SK-N-SH (cell line): ENCODE measurements at regions not wholly inside any gene's neighbourhood (a gene's known extent, or its start where the extent isn't known, plus 50 kb on each side); places are given as distances from the start of the nearest gene placed in this dataset.

Experiments
- CTCF ChIA-PET: fragments of 300-600, 350-600 bp; formaldehyde crosslinking; extraction: SDS; loops from one replicate; lab custom pipeline; 2021; lab: Yijun Ruan, JAX
- POLR2A ChIA-PET: fragments of 350-600 bp; sonication (Branson Sonifier 250); formaldehyde crosslinking; extraction: SDS; loops from one replicate; lab custom pipeline; 2020; ENCODE audit warnings: antibody characterized with exemption, inconsistent platforms; lab: Yijun Ruan, JAX
- DNase-seq: peaks from one replicate; pipeline ENCODE4 v3.0.0; 2012
- H2AFZ ChIP-seq: fragments of 200-600 bp; sonication (generic); 2 replicates; pipeline ENCODE4 v1.8.1; 2016; ENCODE audit warnings: antibody characterized with exemption, mild to moderate bottlenecking, low read depth
- H3F3A ChIP-seq: fragments of 200-600 bp; sonication (generic); replicated peaks from 2 replicates; pipeline ENCODE3; 2016; ENCODE audit warnings: antibody characterized with exemption, mild to moderate bottlenecking; ENCODE audit not compliant: insufficient read depth
- H3K27ac ChIP-seq, 2 experiments: fragments of 200-500 bp in 1 of 2; fragments of 200-600 bp in 1 of 2; sonication (Bioruptor generic) in 1 of 2; sonication (generic), shearing (Covaris generic) in 1 of 2; 2 replicates each; pipeline versions ENCODE4 v1.5.1 to v1.6.1; 2014 to 2016; ENCODE audit warnings: low read depth in 2 of 2, inconsistent platforms in 1 of 2, low read length in 1 of 2, mild to moderate bottlenecking in 1 of 2, mixed read lengths in 1 of 2
- H3K27me3 ChIP-seq: fragments of 200-600 bp; sonication (generic), shearing (Covaris generic); 2 replicates; pipeline ENCODE4 v1.6.1; 2016; ENCODE audit warnings: mixed run types; ENCODE audit not compliant: insufficient read depth
- H3K36me3 ChIP-seq, 2 experiments: fragments of 200-500 bp in 1 of 2; fragments of 200-600 bp in 1 of 2; sonication (Bioruptor generic) in 1 of 2; sonication (generic) in 1 of 2; replicated peaks in 1 of 2; 2 replicates each; pipeline versions ENCODE3 to v1.5.1; 2014 to 2016; ENCODE audit warnings: low read length in 1 of 2, mild to moderate bottlenecking in 1 of 2; ENCODE audit not compliant: insufficient read depth in 2 of 2, control insufficient read depth in 1 of 2
- H3K4me1 ChIP-seq, 2 experiments: fragments of 200-500 bp in 1 of 2; fragments of 200-600 bp in 1 of 2; sonication (Bioruptor generic) in 1 of 2; sonication (generic), shearing (Covaris generic) in 1 of 2; 2 replicates each; pipeline versions ENCODE4 v1.5.1 to v1.6.1; 2014 to 2016; ENCODE audit warnings: low read depth in 1 of 2, low read length in 1 of 2, mixed run types in 1 of 2; ENCODE audit not compliant: insufficient read depth in 2 of 2, control insufficient read depth in 1 of 2
- H3K4me2 ChIP-seq: fragments of 200-600 bp; sonication (generic), shearing (Covaris generic); 2 replicates; pipeline ENCODE4 v1.6.1; 2017; ENCODE audit warnings: mixed run types
- H3K4me3 ChIP-seq, 2 experiments: fragments of 200-500 bp in 1 of 2; fragments of 200-600 bp in 1 of 2; sonication (Bioruptor generic) in 1 of 2; sonication (generic), shearing (Covaris generic) in 1 of 2; 2 replicates each; pipeline versions ENCODE4 v1.5.1 to v1.8.1; 2014 to 2016; ENCODE audit warnings: low read depth in 2 of 2, inconsistent platforms in 1 of 2, low read length in 1 of 2, mild to moderate bottlenecking in 1 of 2, mixed read lengths in 1 of 2, moderate library complexity in 1 of 2
- H3K79me2 ChIP-seq: fragments of 200-600 bp; sonication (generic); 2 replicates; pipeline ENCODE4 v1.8.1; 2017; ENCODE audit warnings: mild to moderate bottlenecking; ENCODE audit not compliant: insufficient read depth
- H3K9ac ChIP-seq: fragments of 200-600 bp; sonication (generic); 2 replicates; pipeline ENCODE4 v1.6.1; 2017; ENCODE audit warnings: mixed run types
- H3K9me2 ChIP-seq: fragments of 200-600 bp; sonication (generic); 2 replicates; pipeline ENCODE4 v1.6.1; 2017; ENCODE audit warnings: mixed run types
- H3K9me3 ChIP-seq: fragments of 200-600 bp; sonication (generic); 2 replicates; pipeline ENCODE4 v1.6.1; 2017; ENCODE audit warnings: mixed run types, mild to moderate bottlenecking, moderate library complexity
- H4K20me1 ChIP-seq: fragments of 200-600 bp; sonication (generic); 2 replicates; pipeline ENCODE4 v1.6.1; 2017; ENCODE audit warnings: mild to moderate bottlenecking, mixed run types; ENCODE audit not compliant: insufficient read depth
- EP300 ChIP-seq, 2 experiments: IDR thresholded peaks; 2 replicates each; pipeline versions ENCODE4 v1.4.0 to v1.6.1; 2012; ENCODE audit warnings: borderline replicate concordance in 1 of 2, low read depth in 1 of 2, low read length in 1 of 2
- FOSL2 ChIP-seq: IDR thresholded peaks from 2 replicates; pipeline ENCODE4 v1.4.0; 2012; ENCODE audit warnings: low read depth, mild to moderate bottlenecking, moderate library complexity, borderline replicate concordance
- FOXJ3 ChIP-seq: sonication (generic); formaldehyde crosslinking; IDR thresholded peaks from 2 replicates; pipeline ENCODE4 v1.5.1; 2020; ENCODE audit warnings: mild to moderate bottlenecking, missing genetic modification reagents
- NFIC ChIP-seq: IDR thresholded peaks from 2 replicates; pipeline ENCODE4 v1.4.0; 2012; ENCODE audit warnings: borderline replicate concordance
- NRF1 ChIP-seq: IDR thresholded peaks from 2 replicates; pipeline ENCODE4 v1.6.1; 2012; ENCODE audit warnings: low read depth, mild to moderate bottlenecking, low read length
- RCOR1 ChIP-seq: fragments of 150-350 bp; IDR thresholded peaks from 2 replicates; pipeline ENCODE4 v1.6.1; 2017; ENCODE audit warnings: antibody characterized with exemption, low read length
- RXRA ChIP-seq: IDR thresholded peaks from 2 replicates; pipeline ENCODE4 v1.4.0; 2012; ENCODE audit warnings: low read depth, mild to moderate bottlenecking, borderline replicate concordance
- SIN3A ChIP-seq: IDR thresholded peaks from 2 replicates; pipeline ENCODE4 v1.6.1; 2012; ENCODE audit warnings: low read depth, mild to moderate bottlenecking, low read length, moderate library complexity, borderline replicate concordance
- TAF1 ChIP-seq: IDR thresholded peaks from 2 replicates; pipeline ENCODE4 v1.6.1; 2012; ENCODE audit warnings: low read depth, mild to moderate bottlenecking, low read length, moderate library complexity, borderline replicate concordance
- YY1 ChIP-seq: IDR thresholded peaks from 2 replicates; pipeline ENCODE4 v1.4.0; 2012; ENCODE audit warnings: low read depth, mild to moderate bottlenecking
- WGBS: methylation state at CpG from one replicate; pipeline ENCODE4 v1.1.6; 2017; ENCODE audit warnings: low lambda C conversion rate; 5-methylcytosine and 5-hydroxymethylcytosine counted together
- TF ChIP-seq, protein P1 (sequence below): IDR thresholded peaks from 2 replicates; pipeline ENCODE4 v1.4.0; 2012; ENCODE audit warnings: low read depth
- TF ChIP-seq, protein P2 (sequence below): fragments of 150-350 bp; IDR thresholded peaks from 2 replicates; pipeline ENCODE4 v1.6.1; 2016; ENCODE audit warnings: mild to moderate bottlenecking, low read depth, low read length
- TF ChIP-seq, protein P3 (sequence below): IDR thresholded peaks from 2 replicates; pipeline ENCODE4 v1.4.0; 2012; ENCODE audit warnings: low read depth, borderline replicate concordance

DNA sequence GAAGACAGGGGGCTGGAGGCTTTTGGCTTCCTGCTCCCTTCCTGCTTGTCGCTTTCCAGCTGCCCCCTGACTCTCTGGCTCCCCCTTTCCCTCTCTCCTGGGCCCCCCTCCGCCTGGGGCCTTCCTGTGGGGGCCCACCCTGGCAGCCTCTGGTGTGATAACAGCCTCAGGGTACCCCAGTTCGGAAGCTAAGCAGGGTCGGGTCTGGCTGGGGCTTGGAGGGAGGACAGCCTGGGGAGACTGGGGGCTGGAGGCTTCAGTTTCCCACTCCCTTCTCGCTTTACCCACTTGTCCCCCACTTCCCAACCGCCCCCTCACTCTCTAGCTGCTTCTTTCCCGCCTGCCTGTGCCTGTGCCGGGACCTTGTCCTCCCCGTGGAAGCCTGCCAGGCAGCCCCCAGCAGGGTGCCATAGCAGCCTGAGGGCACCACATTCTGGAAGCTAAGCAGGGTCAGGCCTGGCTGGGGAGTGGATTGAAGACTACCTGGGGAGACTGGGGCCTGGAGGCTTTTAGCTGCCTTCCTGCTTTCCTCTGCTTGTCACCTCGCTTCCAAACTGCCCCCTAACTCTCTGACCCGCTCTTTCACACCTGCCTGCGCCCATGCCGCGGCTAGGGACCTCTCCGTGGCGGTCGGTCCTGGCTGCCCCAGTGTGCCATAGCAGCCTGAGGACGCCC, 2275.5 kb downstream of the TP53TG3F start (continued):
- TF ChIP-seq, protein P1, sequence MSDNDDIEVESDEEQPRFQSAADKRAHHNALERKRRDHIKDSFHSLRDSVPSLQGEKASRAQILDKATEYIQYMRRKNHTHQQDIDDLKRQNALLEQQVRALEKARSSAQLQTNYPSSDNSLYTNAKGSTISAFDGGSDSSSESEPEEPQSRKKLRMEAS, result no peak
- TF ChIP-seq FOXJ3 (CRISPR knock-in tag) (no peak), NFIC (no peak)

DNA sequence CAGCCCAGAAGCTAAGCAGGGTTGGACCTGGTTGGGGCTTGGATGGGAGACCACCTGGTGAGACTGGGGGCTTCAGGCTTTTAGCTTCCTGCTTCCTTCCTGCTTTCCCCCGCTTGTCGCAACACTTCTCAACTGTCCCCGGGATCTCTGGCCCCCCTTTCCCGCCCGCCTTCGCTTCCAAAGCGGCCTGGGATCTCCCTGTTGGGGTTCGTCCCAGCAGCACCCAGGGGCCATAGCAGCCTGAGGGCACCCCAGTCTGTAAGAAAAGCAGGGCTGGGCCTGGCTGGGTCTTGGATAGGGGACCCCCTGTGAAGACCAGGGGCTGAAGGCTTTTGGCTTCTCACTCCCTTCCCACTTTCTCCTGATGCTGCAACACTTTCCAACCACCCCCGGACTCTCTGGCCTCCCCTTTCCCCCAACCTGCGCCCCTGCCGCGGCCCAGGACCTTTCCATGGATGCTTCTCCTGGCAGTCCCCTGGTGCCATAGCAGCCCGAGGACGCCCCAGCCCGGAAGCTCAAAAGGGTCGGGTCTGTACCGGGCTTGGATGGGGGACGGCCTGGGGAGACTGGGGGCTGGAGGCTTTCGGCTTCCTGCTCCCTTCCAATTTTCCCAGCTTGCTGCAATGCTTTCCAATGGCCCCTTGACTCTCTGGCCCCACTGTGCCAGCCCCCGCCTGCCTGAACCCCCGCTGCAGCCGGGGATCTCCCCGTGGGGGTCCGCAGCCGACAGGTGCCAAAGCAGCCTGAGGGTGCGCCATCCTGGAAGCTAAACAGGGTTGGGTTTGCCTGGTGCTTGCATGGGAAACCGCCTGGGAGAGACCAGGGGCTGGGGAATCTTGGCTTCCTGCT, 2276.2 kb downstream of the TP53TG3F start:
- Histone ChIP-seq H3K9me2 (no peaks in the 10 kb centered on the region), H3K79me2 (no peaks in the 10 kb centered on the region), H3K4me2 (no peak overlapping the region), H4K20me1 (no peaks in the 10 kb centered on the region), H2AFZ (no peak overlapping the region), H3K4me1 (no peaks in the 10 kb centered on the region), H3K9me3 (no peaks in the 10 kb centered on the region), H3K9ac (no peak overlapping the region), H3K27me3 (no peaks in the 10 kb centered on the region), H3K27ac (no peak overlapping the region), H3K4me3 (no peak overlapping the region), H3K36me3 (no peaks in the 10 kb centered on the region), H3F3A (no peaks in the 10 kb centered on the region)
- ChIA-PET POLR2A (no interaction called here), CTCF (no interaction called here)
- no peak for DNase-seq
- TF ChIP-seq, protein P2, sequence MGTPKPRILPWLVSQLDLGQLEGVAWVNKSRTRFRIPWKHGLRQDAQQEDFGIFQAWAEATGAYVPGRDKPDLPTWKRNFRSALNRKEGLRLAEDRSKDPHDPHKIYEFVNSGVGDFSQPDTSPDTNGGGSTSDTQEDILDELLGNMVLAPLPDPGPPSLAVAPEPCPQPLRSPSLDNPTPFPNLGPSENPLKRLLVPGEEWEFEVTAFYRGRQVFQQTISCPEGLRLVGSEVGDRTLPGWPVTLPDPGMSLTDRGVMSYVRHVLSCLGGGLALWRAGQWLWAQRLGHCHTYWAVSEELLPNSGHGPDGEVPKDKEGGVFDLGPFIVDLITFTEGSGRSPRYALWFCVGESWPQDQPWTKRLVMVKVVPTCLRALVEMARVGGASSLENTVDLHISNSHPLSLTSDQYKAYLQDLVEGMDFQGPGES, result no peak
- TF ChIP-seq RXRA, result no peak
- no peak for TF ChIP-seq NFIC
- TF ChIP-seq, protein P3, sequence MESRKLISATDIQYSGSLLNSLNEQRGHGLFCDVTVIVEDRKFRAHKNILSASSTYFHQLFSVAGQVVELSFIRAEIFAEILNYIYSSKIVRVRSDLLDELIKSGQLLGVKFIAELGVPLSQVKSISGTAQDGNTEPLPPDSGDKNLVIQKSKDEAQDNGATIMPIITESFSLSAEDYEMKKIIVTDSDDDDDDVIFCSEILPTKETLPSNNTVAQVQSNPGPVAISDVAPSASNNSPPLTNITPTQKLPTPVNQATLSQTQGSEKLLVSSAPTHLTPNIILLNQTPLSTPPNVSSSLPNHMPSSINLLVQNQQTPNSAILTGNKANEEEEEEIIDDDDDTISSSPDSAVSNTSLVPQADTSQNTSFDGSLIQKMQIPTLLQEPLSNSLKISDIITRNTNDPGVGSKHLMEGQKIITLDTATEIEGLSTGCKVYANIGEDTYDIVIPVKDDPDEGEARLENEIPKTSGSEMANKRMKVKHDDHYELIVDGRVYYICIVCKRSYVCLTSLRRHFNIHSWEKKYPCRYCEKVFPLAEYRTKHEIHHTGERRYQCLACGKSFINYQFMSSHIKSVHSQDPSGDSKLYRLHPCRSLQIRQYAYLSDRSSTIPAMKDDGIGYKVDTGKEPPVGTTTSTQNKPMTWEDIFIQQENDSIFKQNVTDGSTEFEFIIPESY, result no peak
- no peak for TF ChIP-seq RCOR1
- WGBS, result 5% methylated on average over 17 of the region's 27 CpGs

DNA sequence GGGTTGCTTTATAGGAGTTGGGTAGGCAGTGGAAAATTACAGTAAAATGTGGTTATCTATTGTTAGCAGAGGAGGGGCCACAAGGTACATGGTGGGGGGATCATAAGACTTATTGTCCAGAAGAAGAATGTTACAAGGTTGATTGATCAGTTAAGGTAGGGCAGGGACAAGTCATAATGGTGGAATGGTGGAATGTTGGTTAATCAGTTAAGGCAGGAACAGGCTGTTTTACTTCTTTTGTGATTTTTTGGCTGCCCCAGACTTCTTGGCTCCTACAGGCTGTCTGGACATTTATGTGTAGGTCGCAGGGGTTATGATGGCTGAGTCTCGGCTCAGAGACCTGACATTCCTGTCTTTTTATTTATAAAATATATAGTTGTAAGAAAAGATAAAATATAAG, 2277.1 kb downstream of the TP53TG3F start:
- POLR2A ChIA-PET, result no interaction called here
- Histone ChIP-seq H3F3A (no peaks in the 10 kb centered on the region), H3K27me3 (no peaks in the 10 kb centered on the region)
- WGBS, result 0% methylated on average over 2 of the region's 2 CpGs
- TF ChIP-seq YY1 (no peak), TAF1 (no peak), NRF1 (no peak), SIN3A (no peak), RCOR1 (no peak), FOSL2 (no peak), EP300 (IDR thresholded peaks at IDR 0.05; ENCODE audit: borderline replicate concordance in 1 of 2, low read depth in 1 of 2, low read length in 1 of 2) (no peak)
- TF ChIP-seq, all 33 proteins: peak for 0
- no peak for DNase-seq
- no peaks in the 10 kb centered on the region for H3K9me3 ChIP-seq
- no peaks in the 10 kb centered on the region for H4K20me1 ChIP-seq
- H3K27ac ChIP-seq, result no peak overlapping the region
- no peaks in the 10 kb centered on the region for H3K36me3 ChIP-seq
- no peaks in the 10 kb centered on the region for H3K79me2 ChIP-seq
- no peak overlapping the region for H3K4me3 ChIP-seq
- no peak overlapping the region for H2AFZ ChIP-seq
- H3K4me2 ChIP-seq, result no peak overlapping the region
- CTCF ChIA-PET, result no interaction called here
- H3K9me2 ChIP-seq, result no peaks in the 10 kb centered on the region
- no peaks in the 10 kb centered on the region for H3K4me1 ChIP-seq
- no peak overlapping the region for H3K9ac ChIP-seq
